Right ventricle myocardium superior (tissue), 1 donor: ENCODE measurements at regions not wholly inside any gene's neighbourhood (a gene's known extent, or its start where the extent isn't known, plus 50 kb on each side); places are given as distances from the start of the nearest gene placed in this dataset.
"Not testable (repeated sequence)": the region's sequence is repeated elsewhere in the genome, so short reads cannot be mapped to it uniquely, and the experiment has no call there.

Experiments used
- ATAC-seq: fragments of 200-7000 bp; cut with Tn5 transposase; one replicate; pipeline ENCODE4 v1.9.1; 2020; ENCODE audit warnings: mild to moderate bottlenecking; ENCODE audit not compliant: poor library complexity
- DNase-seq: peaks from one replicate; pipeline ENCODE4 v3.0.0-alpha.2; 2020
- intact Hi-C: fragments of 100-400 bp; cut with DNase I; formaldehyde crosslinking; loops from one replicate; pipeline ENCODE4 v1.11.2; 2022
- donor health status: DM: no; HTN: yes; CAD: no; lungs with severe emphysema.

DNA sequence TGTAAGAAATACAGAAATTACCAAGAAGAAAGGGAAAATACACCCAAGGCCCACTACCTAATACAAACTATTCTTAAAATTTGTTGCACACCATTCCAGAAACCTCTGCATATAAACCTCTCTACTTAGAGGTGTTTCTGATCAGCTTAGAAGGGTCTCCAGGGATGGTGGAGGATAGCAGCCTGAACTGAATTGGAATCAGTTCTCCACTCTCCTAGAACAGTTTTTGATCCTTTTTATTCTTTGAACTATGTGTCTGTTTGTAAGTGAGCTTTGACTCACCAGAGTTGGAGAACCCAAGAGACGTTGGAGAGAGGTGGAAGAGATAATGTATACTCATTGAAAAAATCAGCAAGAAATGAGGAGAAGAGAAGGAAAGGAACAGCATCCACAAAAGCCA, 96.6 kb upstream of the OTUD4 start:
- no peak for ATAC-seq
- no peak for DNase-seq

DNA sequence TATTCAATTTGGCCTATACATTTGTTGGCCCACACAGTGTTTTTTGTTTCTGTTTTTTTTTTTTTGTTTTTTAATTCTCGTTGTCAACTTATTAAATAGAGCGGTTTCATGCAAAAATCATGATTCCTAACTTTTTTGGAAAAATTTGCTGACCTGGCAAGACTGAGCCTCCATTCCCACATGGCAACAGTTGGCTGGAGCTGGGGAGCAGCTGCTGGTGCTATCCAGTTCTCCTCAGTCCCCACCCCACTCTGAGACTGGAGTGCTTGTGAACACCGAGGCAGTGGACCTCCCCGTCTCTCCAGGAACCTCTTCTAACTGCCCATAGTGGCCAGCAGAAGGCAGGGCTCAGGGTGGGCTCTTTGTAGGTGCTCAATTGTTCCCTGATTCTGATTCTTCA, 95.7 kb upstream of the OTUD4 start:
- DNase-seq: no peak
- no peak for ATAC-seq
- intact Hi-C loops: no loop called here

More for the DNA sequence above, 96.6 kb upstream of the OTUD4 start:
- intact Hi-C loops: no loop called here

DNA sequence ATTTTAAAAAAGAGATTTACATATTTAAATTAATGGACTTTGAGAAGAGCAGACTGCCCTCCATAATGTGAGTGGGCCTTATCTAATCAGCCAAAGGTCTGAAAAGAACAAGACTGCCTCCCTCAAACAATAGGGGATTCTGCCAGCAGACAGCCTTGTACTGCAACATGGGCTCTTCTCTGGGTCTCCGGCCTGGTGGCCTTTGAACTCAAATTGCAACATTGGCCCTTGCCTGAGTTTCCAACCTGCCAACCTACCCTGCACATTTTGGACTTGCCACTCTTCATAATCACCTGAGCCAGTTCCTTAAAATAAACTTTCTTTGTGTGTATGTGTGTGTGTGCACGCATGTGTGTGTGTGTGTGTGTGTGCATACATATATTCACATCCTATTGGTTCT, 90.8 kb upstream of the OTUD4 start:
- intact Hi-C loops: no loop called here
- DNase-seq (no peak), ATAC-seq (no peak)

DNA sequence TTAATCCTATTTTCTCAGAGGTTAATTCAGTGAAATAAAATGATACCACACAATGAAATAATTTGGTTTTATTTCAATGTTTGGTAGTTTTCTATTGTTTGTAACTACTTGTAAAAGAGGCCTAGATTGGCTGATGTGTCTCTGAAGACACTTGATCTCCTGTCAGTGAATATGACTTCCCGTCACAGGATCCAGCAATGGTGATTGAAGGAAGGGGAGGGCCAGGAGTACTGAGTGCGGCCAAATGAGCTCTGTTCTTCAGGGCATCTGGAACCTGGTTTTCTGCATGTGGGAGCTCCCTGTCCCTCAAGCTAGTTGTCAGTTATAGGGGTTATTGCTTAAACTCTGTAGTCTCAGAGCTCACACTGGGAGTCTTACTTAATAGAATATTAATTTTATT, 86.5 kb upstream of the OTUD4 start:
- ATAC-seq (no peak), DNase-seq (no peak)
- intact Hi-C loops: no loop called here

DNA sequence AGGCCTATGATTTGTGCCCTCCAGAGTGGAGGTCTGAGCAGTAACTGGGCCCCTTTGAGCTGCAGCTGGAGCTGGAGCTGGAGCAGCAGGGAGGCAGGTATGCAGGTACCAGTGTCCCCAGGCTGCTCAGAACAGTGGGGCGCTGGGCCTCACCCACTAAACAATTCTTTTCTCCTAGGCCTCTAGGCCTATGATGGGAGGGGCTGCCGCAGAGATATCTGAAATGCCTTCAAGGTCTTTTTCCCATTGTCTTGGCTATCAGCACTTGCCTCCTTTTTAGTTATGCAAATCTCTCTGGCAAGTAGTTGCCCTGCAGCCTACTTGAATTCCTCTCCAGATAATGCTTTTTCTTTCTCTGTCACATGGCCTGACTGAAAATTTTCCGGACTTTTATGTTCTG, 79.7 kb upstream of the OTUD4 start:
- intact Hi-C loops: no loop called here
- ATAC-seq: no peak
- DNase-seq: no peak

DNA sequence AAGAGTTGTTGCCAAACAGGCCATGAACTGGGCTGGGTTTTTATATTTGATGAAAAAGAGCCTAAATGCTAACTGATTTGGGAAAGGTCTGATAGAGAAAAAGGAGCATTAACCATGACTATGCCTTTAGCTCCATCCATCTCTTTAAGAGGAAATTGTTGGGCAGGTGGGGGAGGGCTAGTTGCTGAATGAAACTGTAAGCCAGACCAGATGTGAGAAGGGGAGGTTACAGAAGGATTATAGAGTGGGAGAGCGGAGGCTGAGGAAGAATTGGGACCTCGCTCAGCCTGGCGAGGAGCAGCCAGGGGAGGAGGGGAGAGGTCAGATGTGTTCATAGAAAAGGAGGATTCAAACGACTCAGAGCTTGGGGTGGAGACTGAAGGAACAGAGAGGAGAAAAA, 74.9 kb upstream of the OTUD4 start:
- intact Hi-C loops, DNase-seq, ATAC-seq: not testable (repeated sequence)

DNA sequence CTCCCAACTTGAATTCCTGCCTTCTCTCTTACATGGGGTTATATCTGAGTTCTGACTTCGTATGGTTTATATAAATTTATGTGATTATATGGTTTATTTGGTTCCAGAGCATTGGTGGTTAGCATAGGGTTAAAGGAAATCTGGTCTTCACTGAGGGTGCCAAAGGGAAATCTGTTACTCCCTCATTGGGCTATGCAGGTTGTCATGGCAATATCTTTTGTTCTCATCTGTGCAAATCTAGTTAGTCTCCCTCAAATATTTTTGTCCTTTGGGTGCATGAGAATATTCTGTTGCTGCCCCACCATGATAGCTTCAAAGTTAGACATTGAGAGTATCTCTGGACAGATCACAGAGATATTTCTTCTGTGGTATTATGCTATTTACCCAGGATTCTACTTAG, 71.8 kb upstream of the OTUD4 start:
- ATAC-seq: no peak
- intact Hi-C loops: no loop called here
- DNase-seq: no peak

DNA sequence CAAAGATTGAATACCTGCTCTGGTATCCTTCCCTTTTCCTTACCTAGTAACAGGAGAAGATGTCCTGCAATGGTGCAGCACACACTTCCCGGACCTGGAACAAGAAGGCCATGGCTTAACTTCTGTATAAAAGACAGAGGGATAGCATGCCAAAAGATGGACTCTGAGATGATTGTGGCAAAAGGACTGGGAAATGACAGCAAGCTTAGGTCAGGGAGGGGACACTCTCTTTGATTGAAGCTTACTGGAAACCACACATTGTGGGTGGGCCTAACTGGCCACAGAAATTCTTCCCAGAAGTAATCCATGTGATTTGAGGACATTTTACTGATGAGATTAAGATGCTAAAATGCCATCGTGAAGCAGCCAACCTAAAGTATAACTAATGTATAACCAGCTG, 71.0 kb upstream of the OTUD4 start:
- DNase-seq (no peak), ATAC-seq (no peak)
- intact Hi-C loops: no loop called here

DNA sequence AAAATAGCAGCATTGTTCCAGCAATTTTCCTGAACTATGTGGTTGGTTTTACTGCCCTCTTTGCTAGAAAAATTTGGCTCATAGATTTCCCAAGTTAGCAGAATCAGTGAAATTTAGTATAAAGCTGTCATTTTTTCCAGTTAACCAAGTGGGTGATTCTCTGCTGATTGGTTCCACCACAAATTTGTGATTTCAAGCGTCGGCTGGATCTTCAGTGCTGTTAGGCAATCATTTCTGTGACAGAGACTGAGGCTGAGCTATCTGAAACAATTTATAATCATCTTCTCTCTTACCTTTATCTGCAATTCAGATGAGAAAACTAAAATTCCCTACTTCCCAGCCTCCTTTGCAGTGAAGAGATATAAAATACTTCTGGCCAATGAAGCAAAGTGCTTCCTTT, 68.6 kb upstream of the OTUD4 start:
- intact Hi-C loops: no loop called here
- ATAC-seq (no peak), DNase-seq (no peak)

DNA sequence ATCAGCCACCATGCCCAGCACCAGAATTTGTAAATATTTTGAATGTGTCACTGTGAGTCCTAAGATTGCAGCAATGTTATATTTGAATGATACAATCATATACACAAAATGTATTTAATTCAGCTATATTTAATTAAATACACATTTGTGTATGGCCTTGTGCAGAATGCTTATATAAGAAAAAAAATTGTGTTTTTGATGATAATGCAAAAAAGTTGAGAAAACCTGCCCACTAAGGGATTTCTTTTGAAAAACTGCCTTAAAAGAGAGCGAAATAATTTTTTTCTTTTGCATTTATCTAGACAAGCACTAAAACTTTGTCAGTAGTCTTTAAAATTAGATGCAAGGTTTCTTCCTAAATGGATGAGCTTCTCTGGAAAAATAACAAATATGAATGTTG, 68.1 kb upstream of the OTUD4 start:
- intact Hi-C loops: no loop called here
- DNase-seq: no peak
- no peak for ATAC-seq

DNA sequence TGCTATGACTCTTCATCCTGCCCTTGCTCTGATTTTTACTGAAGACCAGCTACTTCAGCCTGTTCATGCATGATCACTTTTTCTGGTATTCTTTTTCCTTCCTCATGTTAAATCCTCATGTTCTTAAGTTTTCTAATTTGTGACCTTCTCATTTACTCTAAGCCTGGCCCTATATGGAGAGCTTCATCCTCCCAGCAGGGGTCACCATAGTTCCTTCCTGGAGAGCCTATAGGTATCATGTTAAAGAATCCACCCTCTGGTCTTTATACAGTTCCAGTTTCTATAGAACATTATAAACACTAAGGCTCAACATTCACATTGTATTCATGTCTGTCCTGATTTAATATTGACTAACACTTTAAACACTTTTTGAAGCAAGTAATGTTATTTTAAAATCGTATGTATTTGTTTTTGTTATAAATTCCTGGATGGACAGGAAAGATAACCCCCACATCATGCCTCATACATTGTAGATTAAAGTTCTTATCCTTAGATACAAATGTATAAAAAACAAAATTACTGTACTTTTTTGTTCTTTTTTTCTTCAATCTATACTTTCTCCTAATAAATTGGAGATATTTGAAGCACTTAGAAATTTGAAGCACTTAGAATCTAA, 53.8 kb upstream of the OTUD4 start:
- DNase-seq (no peak), ATAC-seq (peak; percentile 66)
- intact Hi-C loops: loop anchor here (2.0 to 5.0 kb wide), 2 partner anchors 323 to 378 kb away; no protein-coding TSS in a partner anchor

DNA sequence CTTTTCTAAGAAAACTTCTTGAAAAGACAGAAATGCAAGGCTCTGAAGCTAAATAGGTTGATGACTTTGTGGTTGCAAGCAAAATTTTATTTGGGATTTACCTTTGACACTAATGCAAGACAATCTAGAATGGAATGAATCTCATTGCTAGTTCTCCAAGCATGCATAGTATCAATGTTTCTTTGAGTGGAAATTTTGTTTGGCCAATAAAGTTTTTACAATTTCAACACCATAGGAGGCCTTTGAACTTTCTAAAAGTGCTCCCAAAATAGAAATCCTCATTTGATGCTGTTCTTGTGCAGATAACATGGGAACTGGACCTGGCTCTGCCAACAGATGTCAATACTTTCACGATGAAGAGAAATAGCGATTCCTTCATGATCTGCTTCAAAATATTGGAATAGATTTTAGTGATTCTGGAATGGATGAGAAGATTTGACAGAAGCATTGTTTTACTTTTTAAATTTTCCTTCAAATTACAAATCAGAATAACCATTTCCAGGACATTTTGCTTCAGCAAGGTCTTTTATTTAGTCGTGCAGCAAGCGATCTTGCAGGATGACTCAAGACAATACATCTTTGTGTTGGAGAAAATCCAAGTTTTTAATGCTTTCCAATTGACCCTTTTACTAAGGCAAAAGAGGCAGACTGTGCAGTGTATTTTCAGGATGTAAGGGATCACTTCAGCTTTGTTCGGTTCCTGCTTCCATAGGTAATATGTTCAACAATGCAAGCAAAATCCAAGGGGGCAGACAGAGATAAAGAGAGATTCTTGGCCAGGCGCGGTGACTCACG, 51.7 kb upstream of the OTUD4 start:
- intact Hi-C loops: loop anchor here (5.0 kb wide), 1 partner anchor 380 kb away; no protein-coding TSS in a partner anchor
- ATAC-seq (no peak), DNase-seq (no peak)

DNA sequence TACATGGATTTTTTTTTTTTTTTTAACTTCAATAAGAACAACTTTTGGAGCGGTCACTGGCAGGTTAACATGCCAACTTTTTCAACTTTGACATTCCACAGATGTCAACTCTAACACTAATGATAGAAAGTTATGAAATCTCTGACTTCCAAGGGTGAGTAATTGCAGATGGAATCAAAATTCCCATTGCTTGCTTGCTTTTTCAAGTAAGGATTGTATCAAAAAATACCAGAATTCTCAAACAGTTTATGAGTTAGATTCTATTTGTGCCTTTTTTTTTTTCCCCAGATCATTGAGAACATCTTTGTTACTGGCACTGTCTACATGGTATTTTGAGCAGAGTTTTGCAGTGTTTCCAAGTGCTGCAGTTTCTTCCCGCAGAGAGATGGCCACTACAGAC, 50.3 kb upstream of the OTUD4 start:
- no peak for DNase-seq
- ATAC-seq: peak; percentile 86
- intact Hi-C loops: loop anchor here (5.0 kb wide), 1 partner anchor 382 kb away; no protein-coding TSS in a partner anchor
